ENCODE measurements at regions not wholly inside any gene's neighbourhood (a gene's known extent, or its start where the extent isn't known, plus 50 kb on each side); places are given as distances from the start of the nearest gene placed in this dataset.

GRCh38 chr9:4362281-4362680, 62.4 kb upstream of the GLIS3 start:
- H2AFZ ChIP-seq (ENCODE audit: control insufficient read depth, low read depth, low read length), result no peak overlapping the region
- H3K79me2 ChIP-seq (ENCODE audit: control insufficient read depth, insufficient read depth, low read length), result no peaks in the 10 kb centered on the region
- H3K9ac ChIP-seq (ENCODE audit: control insufficient read depth, insufficient read depth, low read length), result no peak overlapping the region
- no TSS peak for BruUV-seq (replicated peaks)
- ChIA-PET SMC1A (ENCODE audit: uncharacterized antibody, unreplicated experiment) (interaction anchor here (0.6 to 1.1 kb wide), 3 partner anchors 40 to 242 kb away, joined by 3 to 4 read pairs (median 3); no protein-coding TSS in a partner anchor), CTCF (interaction anchor here (0.7 to 3.0 kb wide), 2 partner anchors 46 to 1121 kb away, joined by 3 to 11 read pairs; no protein-coding TSS in a partner anchor), POLR2A (no interaction called here), RAD21 (ENCODE audit: unreplicated experiment) (no interaction called here)
- ATAC-seq (no peak), DNase-seq (ENCODE audit: low read depth, low spot score) (no peak), FAIRE-seq (no peak)
- TF ChIP-seq ZBED1 (IDR thresholded peaks at IDR 0.05; ENCODE audit: borderline replicate concordance) (no peak), MEF2A (IDR thresholded peaks at IDR 0.05; ENCODE audit: insufficient read depth, low read depth, low read length) (no peak), TBL1XR1 (IDR thresholded peaks at IDR 0.05; ENCODE audit: low read depth, low read length) (no peak), JUNB (IDR thresholded peaks at IDR 0.05) (no peak), ZBTB4 (CRISPR knock-in tag; IDR thresholded peaks at IDR 0.05) (no peak), ZNF384 (IDR thresholded peaks at IDR 0.05; ENCODE audit: borderline replicate concordance, low read depth, low read length) (no peak), EGR1 (IDR thresholded peaks at IDR 0.05; ENCODE audit: borderline replicate concordance in 1 of 2, low read depth in 2 of 2, low read length in 2 of 2) (no peak), SMAD1 (IDR thresholded peaks at IDR 0.05; ENCODE audit: low read depth, partially characterized antibody) (no peak), HCFC1 (IDR thresholded peaks at IDR 0.05; ENCODE audit: low read length) (no peak), MAX (IDR thresholded peaks at IDR 0.05; ENCODE audit: low read depth, low read length) (no peak), RFX5 (IDR thresholded peaks at IDR 0.05; ENCODE audit: low read depth, low read length) (no peak), RB1 (IDR thresholded peaks at IDR 0.05; ENCODE audit: borderline replicate concordance) (no peak)
- no peaks in the 10 kb centered on the region for H3K9me3 ChIP-seq (replicated peaks; ENCODE audit: control insufficient read depth, insufficient read depth, low read length)
- no peak overlapping the region for H3K27ac ChIP-seq (ENCODE audit: control insufficient read depth, insufficient read depth)
- in situ Hi-C loops (cut with MboI) (loop anchor here (25.0 kb wide), 1 partner anchor 1500 kb away; no protein-coding TSS in a partner anchor), intact Hi-C loops (cut with micrococcal nuclease; ENCODE audit: unreplicated experiment) (loop anchor here (10.0 kb wide), 1 partner anchor 1507 kb away; no protein-coding TSS in a partner anchor)
- H3K4me3 ChIP-seq, result no peak overlapping the region
- H3K36me3 ChIP-seq (ENCODE audit: control insufficient read depth in 2 of 2, insufficient read depth in 2 of 2, low read length in 1 of 2), result no peaks in the 10 kb centered on the region
- no peaks in the 10 kb centered on the region for H4K20me1 ChIP-seq (ENCODE audit: control insufficient read depth, insufficient read depth)
- 86% methylated on average over 4 of the region's 4 CpGs for WGBS (ENCODE audit: insufficient coverage, insufficient replicate concordance, low lambda C conversion rate, missing lambda C conversion rate)
- no peak overlapping the region for H3K4me2 ChIP-seq (ENCODE audit: control insufficient read depth, insufficient read depth)
- no peaks in the 10 kb centered on the region for H3K4me1 ChIP-seq (ENCODE audit: control insufficient read depth, insufficient read depth, low read length)
- H3K27me3 ChIP-seq (replicated peaks in 1 of 2; ENCODE audit: control insufficient read depth in 2 of 2, insufficient read depth in 2 of 2, low read length in 1 of 2), result peaks cover 0 to 1% of the 10 kb centered on the region in 2 experiments; a peak in 1 of 4 replicates
